K562 (cell line): ENCODE measurements at regions not wholly inside any gene's neighbourhood (a gene's known extent, or its start where the extent isn't known, plus 50 kb on each side); places are given as distances from the start of the nearest gene placed in this dataset.

ENCODE experiments used
- ATAC-seq: fragments of 200-7000 bp; cut with Tn5 transposase; 3 replicates; pipeline ENCODE4 v1.9.1; 2020; ENCODE audit warnings: moderate library complexity
- BruUV-seq: library from RNA; stranded (reverse); fragments of 400-500 nt; replicated peaks from 2 replicates; lab custom pipeline; 2021; lab: Mats Ljungman, UMichigan
- CTCF ChIA-PET: fragments of 300-600 bp; formaldehyde crosslinking; extraction: SDS; loops from one replicate; lab custom pipeline; 2021; ENCODE audit warnings: low intra/inter-chr PET ratio; lab: Yijun Ruan, JAX
- POLR2A ChIA-PET: fragments of 300-600, 350-650 bp; sonication (Branson Sonifier 250); formaldehyde crosslinking; extraction: SDS; loops from one replicate; lab custom pipeline; 2021; ENCODE audit warnings: antibody characterized with exemption, inconsistent platforms; lab: Yijun Ruan, JAX
- DNase-seq, 4 experiments: peaks; one replicate each; pipeline versions ENCODE4 v3.0.0 to v3.0.0-alpha.2; 2011 to 2018; ENCODE audit warnings: low spot score in 3 of 4, mixed read lengths in 3 of 4; ENCODE audit errors: extremely low read depth in 1 of 4
- FAIRE-seq: peaks from 2 replicates; lab custom pipeline; 2011; peaks lifted over from hg19 to GRCh38; lab: Jason Lieb, UNC
- H2AFZ ChIP-seq: 2 replicates; pipeline ENCODE4 v1.6.0; 2011; ENCODE audit warnings: low read depth, low read length, control low read depth, inconsistent platforms
- H3K27ac ChIP-seq: fragments of 200-600 bp; 3 replicates; pipeline ENCODE4 v1.8.0; 2011; ENCODE audit warnings: low read depth, mild to moderate bottlenecking, control low read depth, inconsistent platforms, low read length, moderate library complexity, mixed read lengths; ENCODE audit errors: extremely low read depth
- H3K27me3 ChIP-seq, 2 experiments: fragments of 300-600 bp in 1 of 2; 2 replicates in 1 of 2; 3 replicates in 1 of 2; pipeline versions ENCODE4 v1.6.0 to v1.8.0; 2011; ENCODE audit warnings: inconsistent platforms in 2 of 2, low read length in 2 of 2, mild to moderate bottlenecking in 1 of 2, mixed read lengths in 1 of 2, moderate library complexity in 1 of 2; ENCODE audit not compliant: control insufficient read depth in 2 of 2, insufficient read depth in 2 of 2
- H3K36me3 ChIP-seq: fragments of 300-600 bp; 3 replicates; pipeline ENCODE4 v1.8.0; 2011; ENCODE audit warnings: mild to moderate bottlenecking, low read length, inconsistent platforms; ENCODE audit not compliant: control insufficient read depth, insufficient read depth
- H3K4me1 ChIP-seq, 2 experiments: fragments of 200-600 bp in 1 of 2; replicated peaks in 1 of 2; 2 replicates in 1 of 2; 3 replicates in 1 of 2; pipeline versions ENCODE4 v1.5.1 to v1.8.0; 2011; ENCODE audit warnings: inconsistent platforms in 2 of 2, low read length in 2 of 2, mild to moderate bottlenecking in 1 of 2, mixed read lengths in 1 of 2, moderate library complexity in 1 of 2; ENCODE audit not compliant: control insufficient read depth in 2 of 2, insufficient read depth in 2 of 2
- H3K4me2 ChIP-seq: 2 replicates; pipeline ENCODE4 v1.6.1; 2011; ENCODE audit warnings: low read length, control low read depth, inconsistent platforms, mixed read lengths; ENCODE audit not compliant: insufficient read depth
- H3K4me3 ChIP-seq: fragments of 200-600 bp; sonication (generic), shearing (Covaris generic); 2 replicates; pipeline ENCODE4 v1.5.1; 2016; ENCODE audit warnings: control low read depth, inconsistent platforms
- H3K79me2 ChIP-seq: fragments of 200-600 bp; 3 replicates; pipeline ENCODE4 v1.8.0; 2011; ENCODE audit warnings: low read length, inconsistent platforms; ENCODE audit not compliant: control insufficient read depth, insufficient read depth
- H3K9ac ChIP-seq, 2 experiments: 2 replicates each; pipeline versions ENCODE4 v1.6.0 to v1.6.1; 2011; ENCODE audit warnings: low read depth in 2 of 2, low read length in 2 of 2, control low read depth in 1 of 2, inconsistent platforms in 1 of 2, mild to moderate bottlenecking in 1 of 2, mixed read lengths in 1 of 2; ENCODE audit not compliant: insufficient read depth in 1 of 2
- H3K9me1 ChIP-seq: one replicate; pipeline ENCODE4 v1.6.0; 2011; ENCODE audit warnings: inconsistent platforms, mild to moderate bottlenecking, low read length, moderate library complexity; ENCODE audit not compliant: control insufficient read depth, insufficient read depth
- H3K9me3 ChIP-seq: replicated peaks from 2 replicates; pipeline ENCODE4 v1.5.1; 2011; ENCODE audit warnings: low read depth, low read length, inconsistent platforms; ENCODE audit not compliant: control insufficient read depth, insufficient read depth
- H4K20me1 ChIP-seq: replicated peaks from 2 replicates; pipeline ENCODE4 v1.6.1; 2011; ENCODE audit warnings: low read length, inconsistent platforms, mixed read lengths; ENCODE audit not compliant: control insufficient read depth, insufficient read depth
- CCNT2 ChIP-seq: IDR thresholded peaks from 2 replicates; pipeline ENCODE4 v1.6.1; 2011; ENCODE audit warnings: borderline replicate concordance, low read depth, mild to moderate bottlenecking, moderate library complexity, mixed read lengths, low read length; ENCODE audit not compliant: insufficient read length; ENCODE audit errors: extremely low read depth
- DDX20 ChIP-seq: fragments of 450-650 bp; IDR thresholded peaks from 2 replicates; pipeline ENCODE4 v1.6.1; 2016; ENCODE audit warnings: missing genetic modification characterization, low read depth, mild to moderate bottlenecking, missing compliant biosample characterization, moderate library complexity
- ETV6 ChIP-seq, 3 experiments: fragments of 150-350 bp in 1 of 3; sonication (generic) in 1 of 3; formaldehyde crosslinking in 1 of 3; IDR thresholded peaks; 2 replicates each; pipeline versions ENCODE4 v1.6.1 to v1.8.0; 2014 to 2022; ENCODE audit warnings: borderline replicate concordance in 2 of 3, low read depth in 2 of 3, antibody characterized with exemption in 1 of 3, low read length in 1 of 3, mild to moderate bottlenecking in 1 of 3, missing genetic modification reagents in 1 of 3
- FIP1L1 ChIP-seq: fragments of 200-400 bp; formaldehyde crosslinking; IDR thresholded peaks from 2 replicates; pipeline ENCODE4 v1.6.1; 2018; ENCODE audit warnings: mild to moderate bottlenecking, low read depth, low read length; ENCODE audit not compliant: poor library complexity, severe bottlenecking
- NFE2L1 ChIP-seq: fragments of 450-650 bp; IDR thresholded peaks from 2 replicates; pipeline ENCODE4 v1.6.1; 2016; ENCODE audit warnings: missing genetic modification characterization, low read depth, mild to moderate bottlenecking, missing compliant biosample characterization, moderate library complexity, borderline replicate concordance
- STAT5A ChIP-seq: IDR thresholded peaks from 2 replicates; pipeline ENCODE4 v1.6.1; 2012; ENCODE audit warnings: low read length, inconsistent platforms, borderline replicate concordance
- ZBTB43 ChIP-seq: sonication (generic); formaldehyde crosslinking; IDR thresholded peaks from 2 replicates; pipeline ENCODE4 v1.8.0; 2023; ENCODE audit warnings: mild to moderate bottlenecking, missing genetic modification reagents
- WGBS: fragments of 100-300 bp; shearing (Covaris generic); methylation state at CpG from one replicate; pipeline ENCODE4 v1.1.6; 2016; ENCODE audit warnings: low coverage, mixed read lengths; ENCODE audit not compliant: insufficient coverage; ENCODE audit errors: missing lambda C conversion rate; 5-methylcytosine and 5-hydroxymethylcytosine counted together
- in situ Hi-C: fragments of 300-500 bp; cut with MboI; formaldehyde crosslinking; loops from 4 replicates; pipeline ENCODE4 v1.15.0; 2018; ENCODE audit warnings: inconsistent platforms, mixed read lengths
- intact Hi-C: fragments of 100-400 bp; cut with micrococcal nuclease; formaldehyde crosslinking; loops from 2 replicates; pipeline ENCODE4 v1.14.2; 2022

DNA sequence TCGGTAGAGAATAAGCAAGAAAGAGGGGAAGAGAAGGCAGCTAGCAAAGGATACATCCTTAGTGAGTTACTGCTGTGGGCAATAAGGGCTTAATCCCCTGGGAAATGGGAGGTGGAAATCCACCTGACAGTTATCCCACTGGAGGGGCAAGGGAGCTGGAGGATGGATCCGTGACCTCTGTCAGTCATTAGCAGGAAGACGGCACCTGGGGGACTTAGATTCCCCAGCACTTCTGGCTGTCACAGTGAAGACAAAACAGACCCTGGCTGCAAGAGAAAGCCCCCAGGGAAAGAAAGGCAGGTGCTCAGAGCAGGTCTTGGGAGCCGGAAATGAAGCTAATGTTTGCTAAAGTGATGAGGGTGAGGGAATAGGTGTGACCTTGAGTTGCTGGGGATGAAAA lies 70.4 kb upstream of the MRI1 start:
- Histone ChIP-seq H3K4me2 (no peak overlapping the region), H2AFZ (no peak overlapping the region), H3K4me1 (no peaks in the 10 kb centered on the region), H4K20me1 (no peaks in the 10 kb centered on the region), H3K27ac (no peak overlapping the region), H3K9ac (no peak overlapping the region), H3K79me2 (no peaks in the 10 kb centered on the region), H3K9me3 (no peaks in the 10 kb centered on the region), H3K9me1 (no peaks in the 10 kb centered on the region), H3K4me3 (no peak overlapping the region), H3K36me3 (no peaks in the 10 kb centered on the region), H3K27me3 (peaks cover 13 to 41% of the 10 kb centered on the region in 2 experiments; a peak in 4 of 5 replicates)
- TF ChIP-seq STAT5A (no peak), CCNT2 (no peak), NFE2L1 (tag) (no peak), ETV6 (IDR thresholded peaks at IDR 0.05; ENCODE audit: borderline replicate concordance in 1 of 2, low read depth in 2 of 2, low read length in 1 of 2) (no peak), ETV6 (CRISPR knock-in tag; IDR thresholded peaks at IDR 0.05; ENCODE audit: borderline replicate concordance) (no peak), DDX20 (tag) (no peak), ZBTB43 (CRISPR knock-in tag) (no peak), FIP1L1 (no peak)
- ATAC-seq (no peak), FAIRE-seq (no peak), DNase-seq (no peak)
- ChIA-PET POLR2A (interaction anchor here (0.6 kb wide), 2 partner anchors 197 to 392 kb away, joined by 3 read pairs; no protein-coding TSS in a partner anchor), CTCF (no interaction called here)
- BruUV-seq = no TSS peak
- intact Hi-C loops = no loop called here
- WGBS = 0% methylated on average over 4 of the region's 4 CpGs
- in situ Hi-C loops = no loop called here
